ENCODE measurements at regions not wholly inside any gene's neighbourhood (a gene's known extent, or its start where the extent isn't known, plus 50 kb on each side); places are given as distances from the start of the nearest gene placed in this dataset.

GRCh38 chr3:67821135-67821534 is 166.7 kb upstream of the SUCLG2 start:
- H3K36me3 ChIP-seq (ENCODE audit: control insufficient read depth in 2 of 2, extremely low read depth in 1 of 2, insufficient read depth in 2 of 2, low read length in 2 of 2) = no peaks in the 10 kb centered on the region

More at GRCh38 chr3:67821135-67821534, 166.7 kb upstream of the SUCLG2 start:
- no TSS peak for BruUV-seq (replicated peaks)
- no peaks in the 10 kb centered on the region for H3K9me1 ChIP-seq (replicated peaks; ENCODE audit: control insufficient read depth, extremely low read depth, insufficient read depth, low read length)
- H3K27me3 ChIP-seq (ENCODE audit: control insufficient read depth in 2 of 2, insufficient read depth in 2 of 2, low read length in 2 of 2) = no peaks in the 10 kb centered on the region
- dilution Hi-C loops (cut with MboI; ENCODE audit: extremely low pct_ligation_motif_present, low sequenced_read_pairs) (no loop called here), intact Hi-C loops (cut with micrococcal nuclease) (no loop called here)
- TF ChIP-seq POLR2A (IDR thresholded peaks at IDR 0.05; ENCODE audit: low read depth, low read length) (no peak), GATA2 (IDR thresholded peaks at IDR 0.05; ENCODE audit: insufficient read depth, insufficient read length, low read depth, low read length) (no peak), FOS (IDR thresholded peaks at IDR 0.05; ENCODE audit: borderline replicate concordance, insufficient read depth, low read length) (no peak), MAX (IDR thresholded peaks at IDR 0.05; ENCODE audit: insufficient read depth, insufficient read length) (no peak), JUN (IDR thresholded peaks at IDR 0.05; ENCODE audit: borderline replicate concordance, insufficient read depth, insufficient read length, low read depth) (no peak), MYC (IDR thresholded peaks at IDR 0.05; ENCODE audit: low read depth, low read length) (no peak), POLR2AphosphoS5 (IDR thresholded peaks at IDR 0.05; ENCODE audit: insufficient read depth, low read depth, low read length) (no peak), EZH2 (IDR thresholded peaks at IDR 0.05; ENCODE audit: borderline replicate concordance, low read depth, low read length, severe bottlenecking) (no peak)
- TF ChIP-seq, protein P1, sequence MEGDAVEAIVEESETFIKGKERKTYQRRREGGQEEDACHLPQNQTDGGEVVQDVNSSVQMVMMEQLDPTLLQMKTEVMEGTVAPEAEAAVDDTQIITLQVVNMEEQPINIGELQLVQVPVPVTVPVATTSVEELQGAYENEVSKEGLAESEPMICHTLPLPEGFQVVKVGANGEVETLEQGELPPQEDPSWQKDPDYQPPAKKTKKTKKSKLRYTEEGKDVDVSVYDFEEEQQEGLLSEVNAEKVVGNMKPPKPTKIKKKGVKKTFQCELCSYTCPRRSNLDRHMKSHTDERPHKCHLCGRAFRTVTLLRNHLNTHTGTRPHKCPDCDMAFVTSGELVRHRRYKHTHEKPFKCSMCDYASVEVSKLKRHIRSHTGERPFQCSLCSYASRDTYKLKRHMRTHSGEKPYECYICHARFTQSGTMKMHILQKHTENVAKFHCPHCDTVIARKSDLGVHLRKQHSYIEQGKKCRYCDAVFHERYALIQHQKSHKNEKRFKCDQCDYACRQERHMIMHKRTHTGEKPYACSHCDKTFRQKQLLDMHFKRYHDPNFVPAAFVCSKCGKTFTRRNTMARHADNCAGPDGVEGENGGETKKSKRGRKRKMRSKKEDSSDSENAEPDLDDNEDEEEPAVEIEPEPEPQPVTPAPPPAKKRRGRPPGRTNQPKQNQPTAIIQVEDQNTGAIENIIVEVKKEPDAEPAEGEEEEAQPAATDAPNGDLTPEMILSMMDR (IDR thresholded peaks at IDR 0.05; ENCODE audit: extremely low read depth in 1 of 2, insufficient read depth in 1 of 2, low read depth in 1 of 2, low read length in 2 of 2) = no peak
- no peaks in the 10 kb centered on the region for H3K79me2 ChIP-seq (ENCODE audit: control insufficient read depth, insufficient read depth, low read length)
- no peak for FAIRE-seq
- no peak overlapping the region for H3K9ac ChIP-seq (replicated peaks; ENCODE audit: extremely low read depth, insufficient read depth, low read length)
- no peak overlapping the region for H3K4me3 ChIP-seq (replicated peaks in 1 of 3; ENCODE audit: insufficient read depth in 1 of 3, low read depth in 1 of 3, low read length in 3 of 3)
- no peak overlapping the region for H3K27ac ChIP-seq (ENCODE audit: insufficient read depth, low read depth, low read length)
- H3K9me3 ChIP-seq (replicated peaks; ENCODE audit: control insufficient read depth, insufficient read depth, low read length) = no peaks in the 10 kb centered on the region
- no peak for DNase-seq (ENCODE audit: low read depth, low spot score)
- no peaks in the 10 kb centered on the region for H4K20me1 ChIP-seq (replicated peaks; ENCODE audit: control insufficient read depth, extremely low read depth, insufficient read depth, low read length)
- no peak overlapping the region for H3K4me2 ChIP-seq (ENCODE audit: insufficient read depth, low read length)
- no peak overlapping the region for H2AFZ ChIP-seq (ENCODE audit: low read depth, low read length)
- ChIA-PET POLR2A (no interaction called here), CTCF (no interaction called here)
- H3K4me1 ChIP-seq (ENCODE audit: control insufficient read depth, extremely low read depth, insufficient read depth, low read length) = no peaks in the 10 kb centered on the region

Measured in endothelial cell of umbilical vein (primary cell).